ENCODE measurements at regions not wholly inside any gene's neighbourhood (a gene's known extent, or its start where the extent isn't known, plus 50 kb on each side); places are given as distances from the start of the nearest gene placed in this dataset.

DNA sequence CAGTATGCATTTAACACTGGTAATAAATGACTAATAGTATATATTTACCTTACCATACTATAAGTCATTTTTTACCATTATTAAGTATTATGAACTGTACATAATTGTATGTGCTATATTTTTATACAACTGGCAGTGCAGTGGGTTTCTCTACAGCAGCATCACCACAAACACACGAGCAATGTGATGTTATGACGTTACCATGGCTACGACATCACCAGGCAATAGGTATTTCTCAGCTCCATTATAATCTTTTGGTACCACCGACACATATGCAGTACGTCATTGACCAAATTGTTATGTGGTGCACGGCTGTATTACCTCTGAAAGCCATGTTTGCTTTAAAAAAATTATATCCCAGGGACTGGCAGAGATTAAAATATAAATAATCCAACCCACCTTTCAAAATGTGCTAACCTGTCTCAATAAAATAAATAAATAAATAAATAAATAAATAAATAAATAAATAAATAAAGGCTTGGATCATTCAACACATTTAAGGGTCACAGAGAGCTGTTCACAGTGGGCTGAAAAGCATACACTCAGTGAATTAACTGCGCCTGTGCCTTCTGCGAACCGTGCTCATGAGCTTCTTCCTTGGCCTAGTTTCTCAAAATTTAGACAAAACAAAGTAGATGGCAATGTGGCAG, 121.4 kb upstream of the SLC35F3 start:
- TF ChIP-seq, protein P1, sequence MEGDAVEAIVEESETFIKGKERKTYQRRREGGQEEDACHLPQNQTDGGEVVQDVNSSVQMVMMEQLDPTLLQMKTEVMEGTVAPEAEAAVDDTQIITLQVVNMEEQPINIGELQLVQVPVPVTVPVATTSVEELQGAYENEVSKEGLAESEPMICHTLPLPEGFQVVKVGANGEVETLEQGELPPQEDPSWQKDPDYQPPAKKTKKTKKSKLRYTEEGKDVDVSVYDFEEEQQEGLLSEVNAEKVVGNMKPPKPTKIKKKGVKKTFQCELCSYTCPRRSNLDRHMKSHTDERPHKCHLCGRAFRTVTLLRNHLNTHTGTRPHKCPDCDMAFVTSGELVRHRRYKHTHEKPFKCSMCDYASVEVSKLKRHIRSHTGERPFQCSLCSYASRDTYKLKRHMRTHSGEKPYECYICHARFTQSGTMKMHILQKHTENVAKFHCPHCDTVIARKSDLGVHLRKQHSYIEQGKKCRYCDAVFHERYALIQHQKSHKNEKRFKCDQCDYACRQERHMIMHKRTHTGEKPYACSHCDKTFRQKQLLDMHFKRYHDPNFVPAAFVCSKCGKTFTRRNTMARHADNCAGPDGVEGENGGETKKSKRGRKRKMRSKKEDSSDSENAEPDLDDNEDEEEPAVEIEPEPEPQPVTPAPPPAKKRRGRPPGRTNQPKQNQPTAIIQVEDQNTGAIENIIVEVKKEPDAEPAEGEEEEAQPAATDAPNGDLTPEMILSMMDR (IDR thresholded peaks at IDR 0.05), result no peak
- no peak for TF ChIP-seq POLR2A (IDR thresholded peaks at IDR 0.05)
